Endothelial cell of umbilical vein (primary cell): ENCODE measurements at regions not wholly inside any gene's neighbourhood (a gene's known extent, or its start where the extent isn't known, plus 50 kb on each side); places are given as distances from the start of the nearest gene placed in this dataset.

Experiments used
- BruUV-seq: library from RNA; stranded (reverse); fragments of 400-500 nt; replicated peaks from 2 replicates; lab custom pipeline; 2021; lab: Mats Ljungman, UMichigan
- CTCF ChIA-PET: fragments of 300-600, 350-600 bp; sonication (Branson Sonifier 250); formaldehyde crosslinking; loops from one replicate; lab custom pipeline; 2021; ENCODE audit warnings: antibody characterized with exemption, inconsistent platforms; lab: Charles Lee
- POLR2A ChIA-PET: fragments of 300-600, 350-600 bp; sonication (Branson Sonifier 250); formaldehyde crosslinking; loops from one replicate; lab custom pipeline; 2021; ENCODE audit warnings: antibody characterized with exemption, inconsistent platforms; lab: Charles Lee
- DNase-seq: peaks from one replicate; pipeline ENCODE4 v3.0.0-alpha.2; 2011; ENCODE audit warnings: low read depth, low spot score
- FAIRE-seq: peaks from 2 replicates; lab custom pipeline; 2011; peaks lifted over from hg19 to GRCh38; lab: Jason Lieb, UNC
- H2AFZ ChIP-seq: 2 replicates; pipeline ENCODE4 v1.6.0; 2012; ENCODE audit warnings: low read depth, low read length, control low read depth, inconsistent platforms
- H3K27ac ChIP-seq: 2 replicates; pipeline ENCODE4 v1.5.1; 2011; ENCODE audit warnings: low read depth, mild to moderate bottlenecking, control low read depth, low read length, moderate library complexity; ENCODE audit not compliant: insufficient read depth
- H3K27me3 ChIP-seq, 2 experiments: 2 replicates each; pipeline versions ENCODE4 v1.6.0 to v1.6.1; 2011; ENCODE audit warnings: low read length in 2 of 2, mixed read lengths in 1 of 2; ENCODE audit not compliant: control insufficient read depth in 2 of 2, insufficient read depth in 2 of 2
- H3K36me3 ChIP-seq, 2 experiments: 2 replicates in 1 of 2; 3 replicates in 1 of 2; pipeline ENCODE4 v1.5.1; 2011; ENCODE audit warnings: low read length in 2 of 2, mild to moderate bottlenecking in 1 of 2, moderate library complexity in 1 of 2; ENCODE audit not compliant: control insufficient read depth in 2 of 2, insufficient read depth in 2 of 2; ENCODE audit errors: extremely low read depth in 1 of 2
- H3K4me1 ChIP-seq: 3 replicates; pipeline ENCODE4 v1.5.1; 2011; ENCODE audit warnings: mild to moderate bottlenecking, low read length; ENCODE audit not compliant: control insufficient read depth, insufficient read depth; ENCODE audit errors: extremely low read depth
- H3K4me2 ChIP-seq: 2 replicates; pipeline ENCODE4 v1.6.1; 2011; ENCODE audit warnings: low read length, control low read depth, mixed read lengths; ENCODE audit not compliant: insufficient read depth
- H3K4me3 ChIP-seq, 3 experiments: fragments of 200-600 bp in 1 of 3; sonication (generic), shearing (Covaris generic) in 1 of 3; replicated peaks in 1 of 3; 2 replicates each; pipeline ENCODE4 v1.5.1; 2011 to 2016; ENCODE audit warnings: control low read depth in 3 of 3, low read length in 3 of 3, mild to moderate bottlenecking in 2 of 3, inconsistent platforms in 1 of 3, low read depth in 1 of 3, moderate library complexity in 1 of 3; ENCODE audit not compliant: insufficient read depth in 1 of 3
- H3K79me2 ChIP-seq: 2 replicates; pipeline ENCODE4 v1.6.0; 2012; ENCODE audit warnings: low read length, inconsistent platforms; ENCODE audit not compliant: control insufficient read depth, insufficient read depth
- H3K9ac ChIP-seq: replicated peaks from 2 replicates; pipeline ENCODE3; 2011; ENCODE audit warnings: low read length, control low read depth; ENCODE audit not compliant: insufficient read depth; ENCODE audit errors: extremely low read depth
- H3K9me1 ChIP-seq: replicated peaks from 3 replicates; pipeline ENCODE4 v1.6.0; 2011; ENCODE audit warnings: mild to moderate bottlenecking, low read length; ENCODE audit not compliant: control insufficient read depth, insufficient read depth; ENCODE audit errors: extremely low read depth
- H3K9me3 ChIP-seq: replicated peaks from 2 replicates; pipeline ENCODE4 v1.5.1; 2012; ENCODE audit warnings: low read length, inconsistent platforms; ENCODE audit not compliant: control insufficient read depth, insufficient read depth
- H4K20me1 ChIP-seq: replicated peaks from 2 replicates; pipeline ENCODE3; 2011; ENCODE audit warnings: mild to moderate bottlenecking, low read length; ENCODE audit not compliant: control insufficient read depth, insufficient read depth; ENCODE audit errors: extremely low read depth
- CTCF ChIP-seq, 2 donors: IDR thresholded peaks; 1 replicate in 1 of 2; 2 replicates in 1 of 2; pipeline ENCODE4 v1.5.1; 2011; ENCODE audit warnings: low read length in 2 of 2, mild to moderate bottlenecking in 2 of 2, moderate library complexity in 2 of 2, control low read depth in 1 of 2, inconsistent platforms in 1 of 2, low read depth in 1 of 2; ENCODE audit not compliant: insufficient read depth in 1 of 2; ENCODE audit errors: extremely low read depth in 1 of 2
- EZH2 ChIP-seq: IDR thresholded peaks from 2 replicates; pipeline ENCODE4 v1.6.1; 2012; ENCODE audit warnings: borderline replicate concordance, low read depth, mild to moderate bottlenecking, moderate library complexity, low read length, inconsistent platforms; ENCODE audit not compliant: severe bottlenecking
- FOS ChIP-seq: IDR thresholded peaks from 2 replicates; pipeline ENCODE4 v1.6.1; 2011; ENCODE audit warnings: mild to moderate bottlenecking, low read length, moderate library complexity, borderline replicate concordance; ENCODE audit not compliant: insufficient read depth
- GATA2 ChIP-seq: IDR thresholded peaks from 2 replicates; pipeline ENCODE4 v1.7.0; 2011; ENCODE audit warnings: low read depth, mild to moderate bottlenecking, moderate library complexity, mixed read lengths, low read length; ENCODE audit not compliant: insufficient read length, insufficient read depth
- JUN ChIP-seq: IDR thresholded peaks from 2 replicates; pipeline ENCODE4 v1.6.1; 2011; ENCODE audit warnings: borderline replicate concordance, low read depth; ENCODE audit not compliant: insufficient read length, insufficient read depth
- MAX ChIP-seq: IDR thresholded peaks from 2 replicates; pipeline ENCODE4 v1.6.1; 2011; ENCODE audit not compliant: insufficient read depth, insufficient read length
- MYC ChIP-seq: IDR thresholded peaks from one replicate; pipeline ENCODE4 v1.6.1; 2011; ENCODE audit warnings: mild to moderate bottlenecking, low read depth, low read length
- POLR2A ChIP-seq: IDR thresholded peaks from 2 replicates; pipeline ENCODE4 v1.6.1; 2012; ENCODE audit warnings: low read depth, mild to moderate bottlenecking, control low read depth, low read length
- POLR2AphosphoS5 ChIP-seq: IDR thresholded peaks from 2 replicates; pipeline ENCODE4 v1.6.1; 2012; ENCODE audit warnings: low read depth, mild to moderate bottlenecking, control low read depth, low read length, moderate library complexity; ENCODE audit not compliant: insufficient read depth
- dilution Hi-C: fragments of 300-500 bp; cut with MboI; formaldehyde crosslinking; loops from one replicate; pipeline ENCODE4 v1.15.0; 2019; ENCODE audit warnings: low sequenced_read_pairs; ENCODE audit not compliant: extremely low pct_ligation_motif_present
- intact Hi-C: fragments of 100-400 bp; cut with micrococcal nuclease; formaldehyde crosslinking; loops from one replicate; pipeline ENCODE4 v1.10.0; 2022

GRCh38 chr3:30292192-30292893 is 314.1 kb upstream of the TGFBR2 start:
- H3K4me2 ChIP-seq, result peak overlapping the region; percentile 75
- no peaks in the 10 kb centered on the region for H3K9me1 ChIP-seq
- no peaks in the 10 kb centered on the region for H3K79me2 ChIP-seq
- no peaks in the 10 kb centered on the region for H3K36me3 ChIP-seq
- peaks cover 63% of the 10 kb centered on the region for H3K4me1 ChIP-seq
- CTCF ChIA-PET, result interaction anchor here (0.7 to 1.3 kb wide), 5 partner anchors 27 to 401 kb away, joined by 3 to 5 read pairs (median 3); no protein-coding TSS in a partner anchor
- intact Hi-C loops (loop anchor here (1.0 to 2.0 kb wide), 7 partner anchors 51 to 401 kb away; no protein-coding TSS in a partner anchor), dilution Hi-C loops (no loop called here)
- no peaks in the 10 kb centered on the region for H3K9me3 ChIP-seq
- H3K9ac ChIP-seq, result peak overlapping the region; percentile 92
- TF ChIP-seq GATA2 (peak; percentile 68), MYC (no peak), FOS (peak; percentile 78), JUN (peak; percentile 85), MAX (no peak), POLR2AphosphoS5 (peak; percentile 73), EZH2 (no peak), POLR2A (no peak), CTCF (IDR thresholded peaks at IDR 0.05; ENCODE audit: extremely low read depth in 1 of 2, insufficient read depth in 1 of 2, low read depth in 1 of 2, low read length in 2 of 2) (no peak)
- peak; percentile 58 for FAIRE-seq
- peak overlapping the region in 1 of 3 experiments; percentile 44 for H3K4me3 ChIP-seq
- peak; percentile 93 for DNase-seq
- BruUV-seq, result no TSS peak
- no peaks in the 10 kb centered on the region for H4K20me1 ChIP-seq
- POLR2A ChIA-PET, result no interaction called here
- no peaks in the 10 kb centered on the region for H3K27me3 ChIP-seq
- H3K27ac ChIP-seq, result peak overlapping the region; percentile 99
- H2AFZ ChIP-seq, result peak overlapping the region; percentile 31
